ENCODE measurements at regions not wholly inside any gene's neighbourhood (a gene's known extent, or its start where the extent isn't known, plus 50 kb on each side); places are given as distances from the start of the nearest gene placed in this dataset.

- H3K36me3 ChIP-seq (ENCODE audit: control insufficient read depth, insufficient read depth, low read length) = no peaks in the 10 kb centered on the region
- H3K27me3 ChIP-seq (replicated peaks; ENCODE audit: control insufficient read depth, insufficient read depth, low read length) = no peaks in the 10 kb centered on the region
- no peak overlapping the region for H3K4me3 ChIP-seq (replicated peaks; ENCODE audit: low read depth, low read length)
- no peak for DNase-seq (ENCODE audit: extremely low read depth, insufficient read length)
- no peak for TF ChIP-seq CTCF (IDR thresholded peaks at IDR 0.05; ENCODE audit: insufficient read depth, low read length, poor library complexity, severe bottlenecking)
Observed at GRCh38 chr3:168815946-168816345, 720.2 kb upstream of the GOLIM4 start.

GRCh38 chr3:168813225-168813802 lies 717.6 kb upstream of the GOLIM4 start:
- H3K27me3 ChIP-seq (replicated peaks; ENCODE audit: control insufficient read depth, insufficient read depth, low read length) = no peaks in the 10 kb centered on the region
- no peak for DNase-seq (ENCODE audit: extremely low read depth, insufficient read length)
- H3K36me3 ChIP-seq (ENCODE audit: control insufficient read depth, insufficient read depth, low read length) = no peaks in the 10 kb centered on the region
- no peak overlapping the region for H3K4me3 ChIP-seq (replicated peaks; ENCODE audit: low read depth, low read length)
- no peak for TF ChIP-seq CTCF (IDR thresholded peaks at IDR 0.05; ENCODE audit: insufficient read depth, low read length, poor library complexity, severe bottlenecking)

DNA sequence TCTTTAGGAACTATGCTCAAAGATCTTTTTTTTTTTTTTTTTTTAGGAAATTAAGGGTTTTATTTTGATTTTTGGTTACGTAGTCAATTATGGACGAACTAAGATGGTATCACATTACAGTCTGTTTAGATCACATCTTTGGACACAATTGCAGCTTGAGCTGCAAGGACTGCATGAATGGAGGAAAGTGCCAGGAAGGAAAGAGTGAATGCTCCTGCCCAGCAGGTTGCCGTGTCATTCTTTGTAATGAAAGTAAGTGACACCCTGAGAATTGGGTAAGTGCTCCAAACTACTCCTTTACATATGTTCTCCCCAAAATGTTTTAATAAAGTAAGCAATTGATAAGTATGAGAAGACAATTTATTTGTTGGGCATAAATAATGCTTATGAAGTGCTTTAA lies 716.5 kb upstream of the GOLIM4 start:
- TF ChIP-seq CTCF (IDR thresholded peaks at IDR 0.05; ENCODE audit: insufficient read depth, low read length, poor library complexity, severe bottlenecking) = no peak
- H3K27me3 ChIP-seq (replicated peaks; ENCODE audit: control insufficient read depth, insufficient read depth, low read length) = no peaks in the 10 kb centered on the region
- no peak for DNase-seq (ENCODE audit: extremely low read depth, insufficient read length)
- H3K4me3 ChIP-seq (replicated peaks; ENCODE audit: low read depth, low read length) = no peak overlapping the region
- H3K36me3 ChIP-seq (ENCODE audit: control insufficient read depth, insufficient read depth, low read length) = no peaks in the 10 kb centered on the region

- DNase-seq (ENCODE audit: extremely low read depth, insufficient read length) = no peak
- Histone ChIP-seq H3K27me3 (replicated peaks; ENCODE audit: control insufficient read depth, insufficient read depth, low read length) (no peaks in the 10 kb centered on the region), H3K36me3 (ENCODE audit: control insufficient read depth, insufficient read depth, low read length) (no peaks in the 10 kb centered on the region), H3K4me3 (replicated peaks; ENCODE audit: low read depth, low read length) (no peak overlapping the region)
- TF ChIP-seq CTCF (IDR thresholded peaks at IDR 0.05; ENCODE audit: insufficient read depth, low read length, poor library complexity, severe bottlenecking) = no peak
Observed at GRCh38 chr3:168808596-168808995, 712.9 kb upstream of the GOLIM4 start.

DNA sequence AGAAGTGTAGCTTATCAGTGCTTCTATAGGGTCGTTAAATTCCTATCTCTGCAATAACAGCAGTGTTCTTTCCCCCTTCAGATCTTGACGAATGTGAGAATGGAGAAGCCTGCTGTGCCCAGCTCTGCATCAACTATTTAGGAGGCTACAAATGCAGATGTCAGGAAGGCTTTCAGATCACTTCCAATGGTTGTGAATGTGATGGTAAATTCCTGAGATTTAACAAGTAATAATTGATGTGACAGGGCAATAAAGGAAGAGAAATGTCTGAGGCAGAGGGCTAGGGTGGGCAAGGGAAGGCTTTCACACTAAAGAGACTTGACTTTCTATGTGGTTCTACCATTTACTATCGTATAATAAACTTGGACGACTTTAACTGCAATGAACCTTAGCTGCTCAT lies 711.7 kb upstream of the GOLIM4 start:
- no peak for DNase-seq (ENCODE audit: extremely low read depth, insufficient read length)
- Histone ChIP-seq H3K27me3 (replicated peaks; ENCODE audit: control insufficient read depth, insufficient read depth, low read length) (no peaks in the 10 kb centered on the region), H3K4me3 (replicated peaks; ENCODE audit: low read depth, low read length) (no peak overlapping the region), H3K36me3 (ENCODE audit: control insufficient read depth, insufficient read depth, low read length) (no peaks in the 10 kb centered on the region)
- no peak for TF ChIP-seq CTCF (IDR thresholded peaks at IDR 0.05; ENCODE audit: insufficient read depth, low read length, poor library complexity, severe bottlenecking)

DNA sequence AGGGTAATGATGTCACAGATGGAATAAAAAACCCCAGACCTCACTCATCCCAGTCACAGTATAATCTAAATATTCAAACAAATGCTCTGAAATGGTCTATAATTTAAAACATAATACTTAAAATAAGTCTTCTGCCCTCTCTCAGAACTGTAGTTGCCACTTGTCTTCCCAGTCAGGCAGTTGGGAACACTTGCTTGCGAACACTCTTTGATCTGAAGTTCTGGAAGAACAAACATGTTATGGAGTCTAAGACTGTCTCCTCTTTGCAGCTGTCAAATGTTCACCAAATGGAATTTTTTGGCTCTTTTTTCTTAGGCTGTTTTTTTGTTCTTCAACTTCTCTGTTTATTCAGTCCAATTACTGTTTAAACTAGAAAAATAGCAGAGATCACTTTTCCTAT lies 711.1 kb upstream of the GOLIM4 start:
- no peak for DNase-seq (ENCODE audit: extremely low read depth, insufficient read length)
- Histone ChIP-seq H3K36me3 (ENCODE audit: control insufficient read depth, insufficient read depth, low read length) (no peaks in the 10 kb centered on the region), H3K4me3 (replicated peaks; ENCODE audit: low read depth, low read length) (no peak overlapping the region), H3K27me3 (replicated peaks; ENCODE audit: control insufficient read depth, insufficient read depth, low read length) (no peaks in the 10 kb centered on the region)
- TF ChIP-seq CTCF (IDR thresholded peaks at IDR 0.05; ENCODE audit: insufficient read depth, low read length, poor library complexity, severe bottlenecking) = no peak

All from GM06990 (cell line).